ENCODE measurements at regions not wholly inside any gene's neighbourhood (a gene's known extent, or its start where the extent isn't known, plus 50 kb on each side); places are given as distances from the start of the nearest gene placed in this dataset.

- no peak overlapping the region for H3K4me2 ChIP-seq (ENCODE audit: control insufficient read depth, insufficient read depth)
- SMC1A ChIA-PET (ENCODE audit: uncharacterized antibody, unreplicated experiment), result interaction anchor here (0.7 kb wide), 1 partner anchor 35 kb away, joined by 3 read pairs; no protein-coding TSS in a partner anchor
- intact Hi-C loops (cut with micrococcal nuclease; ENCODE audit: unreplicated experiment), result no loop called here
- H3K9ac ChIP-seq (ENCODE audit: control insufficient read depth, insufficient read depth, low read length), result no peak overlapping the region
- H3K4me3 ChIP-seq, result no peak overlapping the region
- WGBS (ENCODE audit: insufficient coverage, insufficient replicate concordance, low lambda C conversion rate, missing lambda C conversion rate), result 43% methylated on average over 2 of the region's 2 CpGs
- POLR2A ChIA-PET, result no interaction called here
- no peak for DNase-seq (ENCODE audit: low read depth, low spot score)
- H3K36me3 ChIP-seq (ENCODE audit: control insufficient read depth in 2 of 2, insufficient read depth in 2 of 2, low read length in 1 of 2), result no peaks in the 10 kb centered on the region
- no peaks in the 10 kb centered on the region for H3K27me3 ChIP-seq (replicated peaks in 1 of 2; ENCODE audit: control insufficient read depth in 2 of 2, insufficient read depth in 2 of 2, low read length in 1 of 2)
- no peaks in the 10 kb centered on the region for H3K79me2 ChIP-seq (ENCODE audit: control insufficient read depth, insufficient read depth, low read length)
- no peaks in the 10 kb centered on the region for H3K9me3 ChIP-seq (replicated peaks; ENCODE audit: control insufficient read depth, insufficient read depth, low read length)
- H3K4me1 ChIP-seq (ENCODE audit: control insufficient read depth, insufficient read depth, low read length), result no peaks in the 10 kb centered on the region
- no TSS peak for BruUV-seq (replicated peaks)
- no peak for FAIRE-seq
- RAD21 ChIA-PET (ENCODE audit: unreplicated experiment), result no interaction called here
- H2AFZ ChIP-seq (ENCODE audit: control insufficient read depth, low read depth, low read length), result no peak overlapping the region
- in situ Hi-C loops (cut with MboI), result no loop called here
- no peaks in the 10 kb centered on the region for H4K20me1 ChIP-seq (ENCODE audit: control insufficient read depth, insufficient read depth)
- CTCF ChIA-PET, result no interaction called here
- ATAC-seq, result no peak
- TF ChIP-seq NFYB (IDR thresholded peaks at IDR 0.05; ENCODE audit: insufficient read depth, low read depth, low read length), result no peak
- no peak for TF ChIP-seq BCLAF1 (IDR thresholded peaks at IDR 0.05)
- TF ChIP-seq CHD1 (IDR thresholded peaks at IDR 0.05; ENCODE audit: low read depth, low read length), result no peak
- no peak for TF ChIP-seq POLR2AphosphoS5 (IDR thresholded peaks at IDR 0.05; ENCODE audit: low read length)
- no peak for TF ChIP-seq FOXM1 (IDR thresholded peaks at IDR 0.05; ENCODE audit: low read depth, low read length)
- H3K27ac ChIP-seq (ENCODE audit: control insufficient read depth, insufficient read depth), result no peak overlapping the region
These were observed 140.4 kb upstream of the PIK3C3 start for GRCh38 chr18:41814651-41815050.

- no peaks in the 10 kb centered on the region for H3K4me1 ChIP-seq (ENCODE audit: control insufficient read depth, insufficient read depth, low read length)
- no peak overlapping the region for H2AFZ ChIP-seq (ENCODE audit: control insufficient read depth, low read depth, low read length)
- H3K4me3 ChIP-seq, result no peak overlapping the region
- no peaks in the 10 kb centered on the region for H3K9me3 ChIP-seq (replicated peaks; ENCODE audit: control insufficient read depth, insufficient read depth, low read length)
- POLR2A ChIA-PET, result no interaction called here
- DNase-seq (ENCODE audit: low read depth, low spot score) (no peak), FAIRE-seq (no peak), ATAC-seq (no peak)
- no TSS peak for BruUV-seq (replicated peaks)
- SMC1A ChIA-PET (ENCODE audit: uncharacterized antibody, unreplicated experiment), result no interaction called here
- no peak overlapping the region for H3K27ac ChIP-seq (ENCODE audit: control insufficient read depth, insufficient read depth)
- in situ Hi-C loops (cut with MboI), result no loop called here
- RAD21 ChIA-PET (ENCODE audit: unreplicated experiment), result no interaction called here
- CTCF ChIA-PET, result no interaction called here
- intact Hi-C loops (cut with micrococcal nuclease; ENCODE audit: unreplicated experiment), result no loop called here
- no peaks in the 10 kb centered on the region for H3K36me3 ChIP-seq (ENCODE audit: control insufficient read depth in 2 of 2, insufficient read depth in 2 of 2, low read length in 1 of 2)
- WGBS (ENCODE audit: insufficient coverage, insufficient replicate concordance, low lambda C conversion rate, missing lambda C conversion rate), result 13% methylated on average over 2 of the region's 2 CpGs
- no peaks in the 10 kb centered on the region for H4K20me1 ChIP-seq (ENCODE audit: control insufficient read depth, insufficient read depth)
- H3K4me2 ChIP-seq (ENCODE audit: control insufficient read depth, insufficient read depth), result no peak overlapping the region
- H3K79me2 ChIP-seq (ENCODE audit: control insufficient read depth, insufficient read depth, low read length), result no peaks in the 10 kb centered on the region
- H3K27me3 ChIP-seq (replicated peaks in 1 of 2; ENCODE audit: control insufficient read depth in 2 of 2, insufficient read depth in 2 of 2, low read length in 1 of 2), result no peaks in the 10 kb centered on the region
- no peak overlapping the region for H3K9ac ChIP-seq (ENCODE audit: control insufficient read depth, insufficient read depth, low read length)
- no peak for TF ChIP-seq ZNF24 (IDR thresholded peaks at IDR 0.05)
- TF ChIP-seq SMAD1 (IDR thresholded peaks at IDR 0.05; ENCODE audit: low read depth, partially characterized antibody), result no peak
- no peak for TF ChIP-seq ATF7 (IDR thresholded peaks at IDR 0.05; ENCODE audit: low read depth)
- TF ChIP-seq NFXL1 (IDR thresholded peaks at IDR 0.05; ENCODE audit: borderline replicate concordance), result no peak
- TF ChIP-seq ZSCAN29 (IDR thresholded peaks at IDR 0.05), result no peak
- no peak for TF ChIP-seq IKZF1 (conservative IDR thresholded peaks at IDR 0.05)
- TF ChIP-seq ZNF207 (IDR thresholded peaks at IDR 0.05; ENCODE audit: borderline replicate concordance), result no peak
- TF ChIP-seq CEBPZ (IDR thresholded peaks at IDR 0.05; ENCODE audit: low read depth, low read length), result no peak
- no peak for TF ChIP-seq SREBF1 (IDR thresholded peaks at IDR 0.05; ENCODE audit: low read length)
- TF ChIP-seq LARP7 (IDR thresholded peaks at IDR 0.05), result no peak
These were observed 145.4 kb upstream of the PIK3C3 start for GRCh38 chr18:41809652-41810051.

Measured in GM12878 (cell line).